ENCODE measurements at regions not wholly inside any gene's neighbourhood (a gene's known extent, or its start where the extent isn't known, plus 50 kb on each side); places are given as distances from the start of the nearest gene placed in this dataset.

DNA sequence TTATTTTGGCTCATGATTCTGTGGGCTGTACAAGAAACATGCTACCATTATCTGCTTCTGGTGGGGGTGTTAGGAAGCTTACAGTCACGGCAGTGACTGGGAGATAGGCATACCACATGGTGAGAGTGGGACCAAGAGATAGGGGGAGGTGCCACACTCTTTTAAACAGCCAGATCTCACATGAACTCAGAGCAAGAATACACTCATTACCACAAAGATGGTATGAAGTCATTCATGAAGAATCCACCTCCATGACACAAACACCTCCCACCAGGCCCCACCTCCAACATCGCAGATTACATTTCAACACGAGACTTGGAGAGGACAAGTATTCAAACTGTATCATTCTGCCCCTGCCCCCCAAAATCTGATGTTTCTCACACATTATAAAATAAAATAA is 2396.7 kb downstream of the PCDH7 start:
- TF ChIP-seq ESRRA (IDR thresholded peaks at IDR 0.05; ENCODE audit: borderline replicate concordance, low read length) = no peak
- TF ChIP-seq JUN (IDR thresholded peaks at IDR 0.05) = no peak
- TF ChIP-seq POLR2A (IDR thresholded peaks at IDR 0.05; ENCODE audit: low read length) = no peak
- TF ChIP-seq, protein P1, sequence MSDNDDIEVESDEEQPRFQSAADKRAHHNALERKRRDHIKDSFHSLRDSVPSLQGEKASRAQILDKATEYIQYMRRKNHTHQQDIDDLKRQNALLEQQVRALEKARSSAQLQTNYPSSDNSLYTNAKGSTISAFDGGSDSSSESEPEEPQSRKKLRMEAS (IDR thresholded peaks at IDR 0.05) = no peak
- TF ChIP-seq HDAC2 (IDR thresholded peaks at IDR 0.05) = no peak
- TF ChIP-seq FOXS1 (CRISPR knock-in tag; IDR thresholded peaks at IDR 0.05) = no peak
- TF ChIP-seq TFCP2L1 (CRISPR knock-in tag; IDR thresholded peaks at IDR 0.05) = no peak
- no peak for TF ChIP-seq RFX5 (IDR thresholded peaks at IDR 0.05)
- no peak for TF ChIP-seq ZC3H11A (IDR thresholded peaks at IDR 0.05)
- TF ChIP-seq, protein P2, sequence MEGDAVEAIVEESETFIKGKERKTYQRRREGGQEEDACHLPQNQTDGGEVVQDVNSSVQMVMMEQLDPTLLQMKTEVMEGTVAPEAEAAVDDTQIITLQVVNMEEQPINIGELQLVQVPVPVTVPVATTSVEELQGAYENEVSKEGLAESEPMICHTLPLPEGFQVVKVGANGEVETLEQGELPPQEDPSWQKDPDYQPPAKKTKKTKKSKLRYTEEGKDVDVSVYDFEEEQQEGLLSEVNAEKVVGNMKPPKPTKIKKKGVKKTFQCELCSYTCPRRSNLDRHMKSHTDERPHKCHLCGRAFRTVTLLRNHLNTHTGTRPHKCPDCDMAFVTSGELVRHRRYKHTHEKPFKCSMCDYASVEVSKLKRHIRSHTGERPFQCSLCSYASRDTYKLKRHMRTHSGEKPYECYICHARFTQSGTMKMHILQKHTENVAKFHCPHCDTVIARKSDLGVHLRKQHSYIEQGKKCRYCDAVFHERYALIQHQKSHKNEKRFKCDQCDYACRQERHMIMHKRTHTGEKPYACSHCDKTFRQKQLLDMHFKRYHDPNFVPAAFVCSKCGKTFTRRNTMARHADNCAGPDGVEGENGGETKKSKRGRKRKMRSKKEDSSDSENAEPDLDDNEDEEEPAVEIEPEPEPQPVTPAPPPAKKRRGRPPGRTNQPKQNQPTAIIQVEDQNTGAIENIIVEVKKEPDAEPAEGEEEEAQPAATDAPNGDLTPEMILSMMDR (IDR thresholded peaks at IDR 0.05) = no peak
- no peak for TF ChIP-seq CHD2 (IDR thresholded peaks at IDR 0.05; ENCODE audit: low read length, partially characterized antibody)
